NCI-H2107 treated with DMSO at 0.1 percent for 48 hours (cell line): ENCODE measurements at regions not wholly inside any gene's neighbourhood (a gene's known extent, or its start where the extent isn't known, plus 50 kb on each side); places are given as distances from the start of the nearest gene placed in this dataset.

Experiments used
- DNase-seq: peaks from one replicate; lab custom pipeline; 2025; ENCODE audit not compliant: unreplicated experiment; lab: John Stamatoyannopoulos, UW

GRCh38 chr2:123144082-123144481 lies 881.0 kb upstream of the CNTNAP5 start:
- DNase-seq: no peak

- no peak for DNase-seq
These were observed 872.0 kb upstream of the CNTNAP5 start for GRCh38 chr2:123153041-123153440.

GRCh38 chr2:123154195-123154594 lies 870.9 kb upstream of the CNTNAP5 start:
- no peak for DNase-seq

GRCh38 chr2:123157016-123157415 lies 868.1 kb upstream of the CNTNAP5 start:
- no peak for DNase-seq

- no peak for DNase-seq
These were observed 862.6 kb upstream of the CNTNAP5 start for GRCh38 chr2:123162400-123163016.

- no peak for DNase-seq
These were observed 861.7 kb upstream of the CNTNAP5 start for GRCh38 chr2:123163398-123163797.

GRCh38 chr2:123164216-123164615 lies 860.9 kb upstream of the CNTNAP5 start:
- DNase-seq: no peak

- DNase-seq: no peak
These were observed 859.5 kb upstream of the CNTNAP5 start for GRCh38 chr2:123165616-123166015.

- DNase-seq: no peak
These were observed 845.6 kb upstream of the CNTNAP5 start for GRCh38 chr2:123179526-123179925.

- DNase-seq: no peak
These were observed 829.1 kb upstream of the CNTNAP5 start for GRCh38 chr2:123195957-123196356.

- DNase-seq: no peak
These were observed 825.1 kb upstream of the CNTNAP5 start for GRCh38 chr2:123200035-123200434.

GRCh38 chr2:123207245-123207644 lies 817.8 kb upstream of the CNTNAP5 start:
- DNase-seq: no peak

- no peak for DNase-seq
These were observed 815.9 kb upstream of the CNTNAP5 start for GRCh38 chr2:123209202-123209601.

- DNase-seq: no peak
These were observed 813.9 kb upstream of the CNTNAP5 start for GRCh38 chr2:123211181-123211580.

- no peak for DNase-seq
These were observed 779.9 kb upstream of the CNTNAP5 start for GRCh38 chr2:123245156-123245555.

GRCh38 chr2:123258877-123259539 lies 766.1 kb upstream of the CNTNAP5 start:
- DNase-seq: no peak

- DNase-seq: no peak
These were observed 762.2 kb upstream of the CNTNAP5 start for GRCh38 chr2:123262856-123263255.

- DNase-seq: no peak
These were observed 741.7 kb upstream of the CNTNAP5 start for GRCh38 chr2:123283431-123283830.

GRCh38 chr2:123303731-123304130 lies 721.4 kb upstream of the CNTNAP5 start:
- DNase-seq: no peak
